Stomach (tissue), 8 donors: ENCODE measurements at regions not wholly inside any gene's neighbourhood (a gene's known extent, or its start where the extent isn't known, plus 50 kb on each side); places are given as distances from the start of the nearest gene placed in this dataset.

Source experiments
- DNase-seq, 2 donors: peaks; one replicate each; pipeline versions ENCODE4 v3.0.0 to v3.0.0-alpha.2; 2013 to 2019
- H3K27ac ChIP-seq, 5 donors: fragments of 200-600 bp in 4 of 5; sonication (generic) in 4 of 5; one replicate each; pipeline ENCODE4 v1.5.1; 2013 to 2019; ENCODE audit warnings: mild to moderate bottlenecking in 1 of 5, moderate library complexity in 1 of 5
- H3K27me3 ChIP-seq, 3 donors: fragments of 200-600 bp; sonication (generic); one replicate each; pipeline ENCODE4 v1.5.1; 2017 to 2019; ENCODE audit warnings: mixed run types in 1 of 3
- H3K36me3 ChIP-seq, 4 donors: fragments of 200-600 bp; sonication (generic); 1 replicate in 3 of 4; 2 replicates in 1 of 4; pipeline ENCODE4 v1.5.1; 2016 to 2019
- H3K4me1 ChIP-seq, 4 donors: fragments of 200-600 bp; sonication (generic); one replicate each; pipeline ENCODE4 v1.5.1; 2016 to 2019
- H3K4me3 ChIP-seq, 4 donors: fragments of 200-600 bp; sonication (generic) in 3 of 4; one replicate each; pipeline ENCODE4 v1.5.1; 2016 to 2019; ENCODE audit warnings: mild to moderate bottlenecking in 1 of 4
- H3K9me3 ChIP-seq, 4 donors: fragments of 200-600 bp; sonication (generic); one replicate each; pipeline ENCODE4 v1.5.1; 2016 to 2019
- CTCF ChIP-seq, 7 experiments: fragments of 450-650 bp in 4 of 7; fragments of 200-600 bp in 3 of 7; sonication (generic) in 3 of 7; IDR thresholded peaks; one replicate each; pipeline ENCODE4 v1.5.1; 2016 to 2019; ENCODE audit warnings: antibody characterized with exemption in 7 of 7, control low read depth in 2 of 7, mild to moderate bottlenecking in 1 of 7
- EP300 ChIP-seq: sonication (generic); formaldehyde crosslinking; IDR thresholded peaks from one replicate; pipeline ENCODE4 v1.6.1; 2017; ENCODE audit warnings: antibody characterized with exemption
- POLR2A ChIP-seq, 4 donors: fragments of 450-650 bp; IDR thresholded peaks; one replicate each; pipeline ENCODE4 v1.6.1; 2016; ENCODE audit warnings: antibody characterized with exemption in 4 of 4, control low read depth in 2 of 4, mild to moderate bottlenecking in 1 of 4, moderate library complexity in 1 of 4
- POLR2AphosphoS5 ChIP-seq, 3 donors: sonication (generic); formaldehyde crosslinking; IDR thresholded peaks; one replicate each; pipeline ENCODE4 v1.6.1; 2016; ENCODE audit warnings: antibody characterized with exemption in 3 of 3
- WGBS, 5 donors: extraction: QIAGEN DNeasy Blood & Tissue Kit in 3 of 5; methylation state at CpG; one replicate each; pipeline versions ENCODE4 v1.1.5 to v1.1.7; 2013 to 2018; 5-methylcytosine and 5-hydroxymethylcytosine counted together
- intact Hi-C: fragments of 100-400 bp; cut with DNase I; formaldehyde crosslinking; loops from one replicate; pipeline ENCODE4 v1.15.1; 2023; ENCODE audit warnings: low total_unique reads
- donor health status: healthy with polysubstance abuse.
- donor health status: Bipolar disorder and iron deficiency.
- donor health status: healthy.

GRCh38 chr4:52288212-52288855 lies 237.2 kb downstream of the SPATA18 start:
- no peak overlapping the region for H3K4me3 ChIP-seq
- WGBS, 5 donors: 74 to 87% (median 80%) methylated on average over 4 of the region's 4 CpGs
- H3K27ac ChIP-seq: no peak overlapping the region
- TF ChIP-seq CTCF (IDR thresholded peaks at IDR 0.05): no peak
- no peak for TF ChIP-seq POLR2AphosphoS5 (IDR thresholded peaks at IDR 0.05)
- no peak for TF ChIP-seq POLR2A (IDR thresholded peaks at IDR 0.05)
- TF ChIP-seq EP300: no peak
- no peak for DNase-seq
- no peaks in the 10 kb centered on the region for H3K36me3 ChIP-seq
- H3K27me3 ChIP-seq: no peaks in the 10 kb centered on the region
- no peaks in the 10 kb centered on the region for H3K9me3 ChIP-seq
- intact Hi-C loops: no loop called here
- no peaks in the 10 kb centered on the region for H3K4me1 ChIP-seq

DNA sequence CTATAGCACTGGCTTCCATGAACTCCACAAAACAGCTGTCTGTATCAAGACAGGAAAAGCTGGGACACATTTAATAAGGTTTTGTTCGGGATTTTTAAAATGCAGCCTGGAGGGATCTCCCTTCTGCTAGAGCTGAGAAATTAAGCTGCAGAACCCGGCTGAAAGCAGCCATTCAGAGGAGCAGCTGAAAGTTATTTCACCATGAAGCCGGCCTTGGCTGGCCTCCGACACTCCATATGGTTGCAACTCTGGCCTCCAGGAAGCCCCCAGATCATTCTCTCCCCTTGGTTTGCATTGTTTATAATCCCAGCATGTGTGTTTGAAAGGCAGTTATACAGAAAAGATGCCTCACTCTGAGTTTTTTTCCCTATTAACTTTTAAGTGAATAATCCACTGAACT lies 239.4 kb downstream of the SPATA18 start:
- no peaks in the 10 kb centered on the region for H3K36me3 ChIP-seq
- TF ChIP-seq POLR2A (IDR thresholded peaks at IDR 0.05): no peak
- TF ChIP-seq POLR2AphosphoS5 (IDR thresholded peaks at IDR 0.05): no peak
- TF ChIP-seq CTCF (IDR thresholded peaks at IDR 0.05): no peak
- no peak for TF ChIP-seq EP300
- no peaks in the 10 kb centered on the region for H3K27me3 ChIP-seq
- WGBS, 5 donors: 59 to 75% (median 66%) methylated on average over 4 of the region's 4 CpGs
- no peak overlapping the region for H3K4me3 ChIP-seq
- H3K4me1 ChIP-seq: no peaks in the 10 kb centered on the region
- peak in 1 of 2 donors; percentile 81 for DNase-seq
- intact Hi-C loops: no loop called here
- H3K9me3 ChIP-seq: no peaks in the 10 kb centered on the region
- H3K27ac ChIP-seq: no peak overlapping the region

DNA sequence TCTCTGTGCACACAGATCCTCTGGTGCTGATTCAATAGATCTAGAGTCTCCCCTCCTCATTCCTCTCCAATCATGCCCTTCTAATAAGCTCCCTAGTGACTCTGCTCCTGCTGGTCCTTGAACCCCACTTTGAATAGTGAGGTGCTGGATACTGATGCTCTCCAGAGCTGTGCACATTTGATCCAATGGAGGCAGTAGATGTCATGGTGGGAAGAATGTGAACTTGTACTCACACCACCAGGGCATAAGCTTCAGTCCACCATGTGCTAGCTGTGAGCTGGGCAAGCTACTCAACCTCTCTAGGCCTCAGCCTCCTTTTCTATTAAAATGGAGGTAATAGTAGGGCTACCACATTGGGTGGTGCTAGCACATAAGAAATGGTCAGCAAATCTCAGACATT lies 241.1 kb downstream of the SPATA18 start:
- Histone ChIP-seq H3K36me3 (no peaks in the 10 kb centered on the region), H3K27me3 (no peaks in the 10 kb centered on the region), H3K4me1 (no peaks in the 10 kb centered on the region), H3K27ac (no peak overlapping the region), H3K4me3 (no peak overlapping the region), H3K9me3 (no peaks in the 10 kb centered on the region)
- intact Hi-C loops: no loop called here
- DNase-seq: no peak
- no peak for TF ChIP-seq POLR2AphosphoS5 (IDR thresholded peaks at IDR 0.05)
- TF ChIP-seq POLR2A (IDR thresholded peaks at IDR 0.05): no peak
- TF ChIP-seq CTCF (IDR thresholded peaks at IDR 0.05): no peak
- no peak for TF ChIP-seq EP300

GRCh38 chr4:52296341-52296740 lies 245.2 kb downstream of the SPATA18 start:
- Histone ChIP-seq H3K4me1 (no peaks in the 10 kb centered on the region), H3K27ac (no peak overlapping the region), H3K9me3 (no peaks in the 10 kb centered on the region), H3K4me3 (no peak overlapping the region), H3K36me3 (no peaks in the 10 kb centered on the region), H3K27me3 (no peaks in the 10 kb centered on the region)
- intact Hi-C loops: no loop called here
- no peak for DNase-seq
- TF ChIP-seq EP300: no peak
- no peak for TF ChIP-seq POLR2AphosphoS5 (IDR thresholded peaks at IDR 0.05)
- no peak for TF ChIP-seq CTCF (IDR thresholded peaks at IDR 0.05)
- TF ChIP-seq POLR2A (IDR thresholded peaks at IDR 0.05): no peak
- WGBS, 5 donors: 76 to 90% (median 86%) methylated on average over 2 of the region's 2 CpGs
